ENCODE measurements at regions not wholly inside any gene's neighbourhood (a gene's known extent, or its start where the extent isn't known, plus 50 kb on each side); places are given as distances from the start of the nearest gene placed in this dataset.

GRCh38 chr4:33316578-33316977 lies 2596.4 kb downstream of the PCDH7 start:
- no peak for DNase-seq

GRCh38 chr4:33323393-33323792 lies 2603.2 kb downstream of the PCDH7 start:
- DNase-seq: no peak

GRCh38 chr4:33334416-33334815 lies 2614.2 kb downstream of the PCDH7 start:
- no peak for DNase-seq

- DNase-seq: no peak
Measured at GRCh38 chr4:33339762-33340161, 2619.6 kb downstream of the PCDH7 start.

GRCh38 chr4:33340168-33340567 lies 2620.0 kb downstream of the PCDH7 start:
- no peak for DNase-seq

GRCh38 chr4:33349376-33349775 lies 2629.2 kb downstream of the PCDH7 start:
- DNase-seq: peak; percentile 0

GRCh38 chr4:33357121-33357520 lies 2637.0 kb downstream of the PCDH7 start:
- DNase-seq: no peak

GRCh38 chr4:33369446-33369845 lies 2649.3 kb downstream of the PCDH7 start:
- no peak for DNase-seq

GRCh38 chr4:33381816-33382215 lies 2661.6 kb downstream of the PCDH7 start:
- no peak for DNase-seq

GRCh38 chr4:33386764-33387163 lies 2666.6 kb downstream of the PCDH7 start:
- DNase-seq: peak; percentile 11

- DNase-seq: no peak
Measured at GRCh38 chr4:33390976-33391375, 2670.8 kb downstream of the PCDH7 start.

- no peak for DNase-seq
Measured at GRCh38 chr4:33395731-33396485, 2675.7 kb downstream of the PCDH7 start.

GRCh38 chr4:33400504-33400903 lies 2680.3 kb downstream of the PCDH7 start:
- no peak for DNase-seq

GRCh38 chr4:33407496-33407895 lies 2687.3 kb downstream of the PCDH7 start:
- DNase-seq: no peak

GRCh38 chr4:33411182-33411581 lies 2691.0 kb downstream of the PCDH7 start:
- DNase-seq: no peak

- DNase-seq: no peak
Measured at GRCh38 chr4:33421887-33422286, 2701.7 kb downstream of the PCDH7 start.

- no peak for DNase-seq
Measured at GRCh38 chr4:33422656-33423055, 2702.5 kb downstream of the PCDH7 start.

GRCh38 chr4:33425936-33426335 lies 2705.8 kb downstream of the PCDH7 start:
- DNase-seq: peak; percentile 52

GRCh38 chr4:33427676-33428075 lies 2707.5 kb downstream of the PCDH7 start:
- peak; percentile 66 for DNase-seq

GRCh38 chr4:33429971-33430370 lies 2709.8 kb downstream of the PCDH7 start:
- DNase-seq: no peak

GRCh38 chr4:33437406-33437805 lies 2717.2 kb downstream of the PCDH7 start:
- no peak for DNase-seq

GRCh38 chr4:33446953-33447352 lies 2726.8 kb downstream of the PCDH7 start:
- no peak for DNase-seq

- DNase-seq: no peak
Measured at GRCh38 chr4:33448948-33449347, 2728.8 kb downstream of the PCDH7 start.

GRCh38 chr4:33453436-33453835 lies 2733.3 kb downstream of the PCDH7 start:
- DNase-seq: no peak

- DNase-seq: no peak
Measured at GRCh38 chr4:33453916-33454315, 2733.7 kb downstream of the PCDH7 start.
